ENCODE measurements at regions not wholly inside any gene's neighbourhood (a gene's known extent, or its start where the extent isn't known, plus 50 kb on each side); places are given as distances from the start of the nearest gene placed in this dataset.

DNA sequence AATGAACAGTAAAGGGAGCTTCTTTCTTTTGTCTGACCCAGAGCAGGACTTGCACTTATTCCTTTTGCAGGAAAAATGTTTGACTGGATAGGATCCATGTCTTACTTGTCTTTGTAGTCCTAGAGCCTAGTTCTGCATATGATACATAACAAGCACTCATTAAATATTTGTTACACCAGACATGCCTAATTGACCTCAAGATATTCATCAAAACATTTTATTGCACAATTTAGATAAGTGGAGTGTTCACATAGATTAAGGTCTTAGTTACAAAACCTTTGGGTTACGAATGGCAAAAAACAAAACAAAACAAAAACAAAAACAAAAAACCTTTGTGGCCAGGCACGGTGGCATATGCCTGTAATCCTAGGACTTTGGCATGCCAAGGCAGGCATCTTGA is 735.8 kb upstream of the NRSN1 start:
- no peak for DNase-seq (ENCODE audit: low spot score)
- Histone ChIP-seq H3K27ac (no peak overlapping the region), H3K4me3 (no peak overlapping the region)
- TF ChIP-seq CTCF (IDR thresholded peaks at IDR 0.05): no peak

DNA sequence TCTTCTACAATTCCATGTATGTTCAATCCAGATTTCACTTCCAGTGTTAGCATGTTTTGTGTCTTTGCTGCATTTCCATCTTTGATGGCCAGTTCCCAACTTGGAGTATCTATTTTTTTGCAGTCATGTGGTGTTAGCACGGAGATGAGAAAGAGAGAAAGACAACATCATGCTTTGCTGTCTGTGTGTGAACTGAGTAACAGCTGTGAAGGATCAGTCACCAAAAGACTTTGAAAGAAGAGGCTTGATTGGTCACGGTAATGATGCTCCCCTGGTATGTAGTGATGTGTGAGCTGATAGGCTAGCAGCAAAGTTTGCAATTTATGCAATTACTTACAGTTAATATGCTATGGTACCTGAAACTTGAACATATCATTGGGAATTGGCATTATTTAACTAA is 731.3 kb upstream of the NRSN1 start:
- no peak for DNase-seq (ENCODE audit: low spot score)
- Histone ChIP-seq H3K4me3 (no peak overlapping the region), H3K27ac (no peak overlapping the region)
- no peak for TF ChIP-seq CTCF (IDR thresholded peaks at IDR 0.05)

DNA sequence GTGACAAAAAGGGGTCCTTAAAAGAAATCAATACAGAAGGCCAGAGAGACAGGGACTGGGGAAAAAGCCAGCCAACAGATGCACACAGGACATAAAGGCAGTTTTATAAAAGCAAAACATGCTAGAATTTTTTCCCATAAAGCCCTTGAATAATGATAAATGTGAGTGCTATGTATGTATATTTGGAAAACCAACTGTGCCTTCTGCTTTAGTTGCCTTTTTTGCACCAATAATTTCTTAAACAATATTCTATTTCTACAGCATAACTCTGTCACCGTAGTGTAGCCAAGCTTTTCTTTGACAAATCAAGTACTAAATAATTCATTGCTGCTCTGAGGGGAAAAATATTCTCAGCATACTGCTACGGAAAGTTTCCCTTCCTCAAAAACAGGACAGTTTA is 730.6 kb upstream of the NRSN1 start:
- Histone ChIP-seq H3K4me3 (no peak overlapping the region), H3K27ac (no peak overlapping the region)
- DNase-seq (ENCODE audit: low spot score): no peak
- no peak for TF ChIP-seq CTCF (IDR thresholded peaks at IDR 0.05)

GRCh38 chr6:23396949-23397348 is 729.1 kb upstream of the NRSN1 start:
- H3K4me3 ChIP-seq: no peak overlapping the region
- no peak for DNase-seq (ENCODE audit: low spot score)
- no peak overlapping the region for H3K27ac ChIP-seq
- TF ChIP-seq CTCF (IDR thresholded peaks at IDR 0.05): no peak

DNA sequence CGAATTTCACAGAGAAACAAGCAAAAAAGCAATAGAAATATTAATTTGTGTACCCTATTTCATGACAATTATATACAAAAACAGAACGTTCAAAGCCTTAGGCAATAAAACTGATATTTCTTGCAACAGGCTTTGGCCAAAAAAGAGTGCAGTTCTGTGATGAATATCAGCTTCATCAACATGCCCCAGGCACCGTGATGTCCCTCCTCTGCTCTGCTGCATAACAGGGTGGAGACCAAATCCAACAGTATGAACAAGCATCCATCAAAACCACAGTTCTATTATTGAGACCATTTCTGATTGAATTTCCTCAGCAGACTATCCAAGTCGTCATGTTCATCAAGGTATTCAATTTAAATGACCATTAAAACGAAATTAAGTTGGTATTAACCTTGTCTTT is 722.6 kb upstream of the NRSN1 start:
- Histone ChIP-seq H3K4me3 (no peak overlapping the region), H3K27ac (no peak overlapping the region)
- TF ChIP-seq CTCF (IDR thresholded peaks at IDR 0.05): no peak
- DNase-seq (ENCODE audit: low spot score): no peak

DNA sequence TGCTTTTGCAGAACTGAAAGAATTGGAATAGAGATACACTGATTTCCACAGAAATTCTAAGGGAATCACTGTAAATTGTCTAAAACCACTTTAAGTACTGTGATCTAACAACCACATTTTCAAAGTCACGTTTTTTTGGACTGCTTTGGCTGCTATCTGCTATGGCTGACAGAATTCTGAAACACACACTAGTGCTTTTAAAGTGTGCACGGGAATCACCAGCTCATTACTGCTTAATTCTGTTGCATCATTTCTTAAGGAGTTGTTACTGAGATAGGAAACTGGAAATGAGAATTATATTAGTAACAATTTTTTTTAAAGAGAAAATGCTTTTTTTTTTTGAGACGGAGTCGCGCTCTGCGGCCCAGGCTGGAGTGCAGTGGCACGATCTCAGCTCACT is 716.5 kb upstream of the NRSN1 start:
- no peak for TF ChIP-seq CTCF (IDR thresholded peaks at IDR 0.05)
- no peak for DNase-seq (ENCODE audit: low spot score)
- no peak overlapping the region for H3K27ac ChIP-seq

GRCh38 chr6:23410439-23410838 is 715.6 kb upstream of the NRSN1 start:
- DNase-seq (ENCODE audit: low spot score): no peak
- TF ChIP-seq CTCF (IDR thresholded peaks at IDR 0.05): no peak
- H3K4me3 ChIP-seq: no peak overlapping the region
- no peak overlapping the region for H3K27ac ChIP-seq

More for the DNA sequence above, 716.5 kb upstream of the NRSN1 start:
- no peak overlapping the region for H3K4me3 ChIP-seq

Data from coronary artery (tissue), 2 donors.